ENCODE measurements at regions not wholly inside any gene's neighbourhood (a gene's known extent, or its start where the extent isn't known, plus 50 kb on each side); places are given as distances from the start of the nearest gene placed in this dataset.

GRCh38 chr1:184890539-184890973 is 83.8 kb downstream of the NIBAN1 start:
- Histone ChIP-seq H4K8ac (ENCODE audit: extremely low read depth, insufficient read depth, low read length) (no peak overlapping the region), H3K14ac (ENCODE audit: insufficient read length) (no peak overlapping the region), H2BK15ac (ENCODE audit: low read length) (no peak overlapping the region), H3K4me2 (ENCODE audit: insufficient read depth in 1 of 2, low read depth in 2 of 2, low read length in 2 of 2) (no peak overlapping the region), H3K27ac (ENCODE audit: low read depth, low read length) (no peak overlapping the region), H3K27me3 (replicated peaks in 1 of 4; ENCODE audit: control insufficient read depth in 3 of 4, extremely low read depth in 1 of 4, insufficient read depth in 3 of 4, low read length in 3 of 4) (no peaks in the 10 kb centered on the region; a peak in 1 of 7 replicates), H2BK5ac (ENCODE audit: low read depth, low read length) (no peak overlapping the region), H3K4me1 (replicated peaks in 1 of 4; ENCODE audit: control insufficient read depth in 3 of 4, insufficient read depth in 4 of 4, low read length in 3 of 4) (peaks cover 0 to 4% (median 0%) of the 10 kb centered on the region in 4 experiments; a peak in 3 of 7 replicates), H2AFZ (ENCODE audit: low read length) (no peak overlapping the region), H2BK12ac (ENCODE audit: low read depth, low read length) (no peak overlapping the region), H3K56ac (replicated peaks; ENCODE audit: insufficient read length, low read depth, low read length) (no peak overlapping the region), H4K5ac (ENCODE audit: insufficient read length, low read depth, low read length) (no peak overlapping the region), H3K79me2 (ENCODE audit: control insufficient read depth in 1 of 2, insufficient read depth in 2 of 2, low read length in 2 of 2) (no peaks in the 10 kb centered on the region), H3K23ac (ENCODE audit: insufficient read length) (no peak overlapping the region), H3K4me3 (ENCODE audit: extremely low read depth in 1 of 4, insufficient read depth in 2 of 4, low read depth in 3 of 4, low read length in 4 of 4) (no peak overlapping the region), H3K36me3 (ENCODE audit: control insufficient read depth in 2 of 4, insufficient read depth in 4 of 4, low read length in 3 of 4) (no peaks in the 10 kb centered on the region), H4K91ac (replicated peaks; ENCODE audit: insufficient read length, low read length) (no peak overlapping the region), H3K9me3 (ENCODE audit: insufficient read depth in 2 of 2, low read depth in 1 of 2, low read length in 1 of 2) (no peaks in the 10 kb centered on the region), H3K18ac (ENCODE audit: extremely low read depth, low read length) (no peak overlapping the region), H4K20me1 (replicated peaks in 1 of 2; ENCODE audit: control insufficient read depth in 1 of 2, insufficient read depth in 2 of 2, low read length in 2 of 2) (no peaks in the 10 kb centered on the region), H2AK5ac (ENCODE audit: low read depth, low read length) (no peak overlapping the region), H2BK20ac (ENCODE audit: low read length) (no peak overlapping the region), H3K79me1 (ENCODE audit: low read depth, low read length) (no peaks in the 10 kb centered on the region), H3K9ac (replicated peaks in 1 of 4; ENCODE audit: extremely low read depth in 1 of 4, low read depth in 3 of 4, low read length in 3 of 4) (no peak overlapping the region), H2BK120ac (replicated peaks; ENCODE audit: low read depth, low read length) (no peak overlapping the region), H3K4ac (replicated peaks; ENCODE audit: insufficient read length, low read depth, low read length) (no peak overlapping the region), H3K23me2 (ENCODE audit: low read depth, low read length) (no peaks in the 10 kb centered on the region)
- 90% methylated on average over 3 of the region's 3 CpGs; no CpG with 5 or more reads in 1 of the 2 experiments for WGBS, 2 experiments (ENCODE audit: extremely low coverage in 1 of 2, insufficient coverage in 1 of 2, insufficient read length in 1 of 2, insufficient replicate concordance in 2 of 2, low coverage in 1 of 2, low lambda C conversion rate in 2 of 2, missing lambda C conversion rate in 1 of 2)
- ChIA-PET POLR2A (ENCODE audit: partially characterized antibody) (interaction anchor here (1.4 kb wide), 1 partner anchor 84 kb away, joined by 3 read pairs; the partner anchor contains the start of gene NIBAN1), CTCF (ENCODE audit: partially characterized antibody) (interaction anchor here (0.6 kb wide), 1 partner anchor 83 kb away, joined by 3 read pairs; no protein-coding TSS in a partner anchor)
- no peak for FAIRE-seq
- no peak for DNase-seq (ENCODE audit: low read depth in 1 of 2, low spot score in 2 of 2)
- TF ChIP-seq ZNF274 (IDR thresholded peaks at IDR 0.05; ENCODE audit: borderline replicate concordance, extremely low read depth, low read length): no peak
- TF ChIP-seq TAF1 (IDR thresholded peaks at IDR 0.05; ENCODE audit: low read depth, low read length): no peak
